SHP77 (cell line): ENCODE measurements at regions not wholly inside any gene's neighbourhood (a gene's known extent, or its start where the extent isn't known, plus 50 kb on each side); places are given as distances from the start of the nearest gene placed in this dataset.

Source experiments
- DNase-seq, 2 experiments: peaks; one replicate each; lab custom pipeline; 2025; lab: John Stamatoyannopoulos, UW

- DNase-seq: no peak
Measured at GRCh38 chr21:35491920-35492678, 443.0 kb upstream of the RUNX1 start.

DNA sequence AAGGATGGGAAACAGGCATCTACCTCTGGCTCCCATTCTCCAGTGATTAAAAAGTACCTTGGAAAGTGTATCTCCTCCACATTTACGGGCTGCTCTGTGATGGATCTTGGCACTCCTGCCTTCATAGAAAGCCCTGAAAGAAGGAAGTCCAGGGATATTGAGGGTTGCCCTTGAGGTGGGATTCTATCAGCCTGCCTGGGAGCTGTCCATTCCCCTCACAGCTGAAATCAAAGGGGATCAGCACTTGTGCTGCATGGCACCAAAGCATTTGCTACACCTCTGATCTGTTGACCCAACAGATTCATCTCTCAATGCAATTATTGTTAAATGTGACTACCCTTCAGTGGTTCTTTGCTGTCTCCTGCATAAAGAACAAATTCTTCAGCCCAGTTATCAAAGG is 442.0 kb upstream of the RUNX1 start:
- DNase-seq: no peak

- DNase-seq: no peak
Measured at GRCh38 chr21:35489389-35489980, 440.4 kb upstream of the RUNX1 start.

DNA sequence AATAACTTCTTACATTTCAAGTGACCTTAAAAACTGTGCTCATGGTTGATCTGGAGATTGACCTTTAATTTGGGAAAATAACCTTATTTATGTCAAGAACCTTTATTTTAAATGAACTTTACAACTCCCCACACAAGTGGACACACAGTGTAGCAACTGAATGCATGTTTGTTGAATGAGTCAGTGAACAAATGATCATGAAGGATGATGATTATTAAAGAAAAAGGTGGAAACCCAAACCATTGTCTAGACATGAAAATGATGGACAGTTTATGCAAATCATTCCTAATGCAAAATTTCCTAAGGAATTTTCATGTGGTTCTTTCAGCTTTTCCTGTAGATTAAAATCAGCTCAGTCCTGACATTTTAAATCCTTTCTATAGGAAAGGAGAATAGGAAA is 439.8 kb upstream of the RUNX1 start:
- no peak for DNase-seq

GRCh38 chr21:35485364-35485763 is 436.3 kb upstream of the RUNX1 start:
- DNase-seq: no peak

DNA sequence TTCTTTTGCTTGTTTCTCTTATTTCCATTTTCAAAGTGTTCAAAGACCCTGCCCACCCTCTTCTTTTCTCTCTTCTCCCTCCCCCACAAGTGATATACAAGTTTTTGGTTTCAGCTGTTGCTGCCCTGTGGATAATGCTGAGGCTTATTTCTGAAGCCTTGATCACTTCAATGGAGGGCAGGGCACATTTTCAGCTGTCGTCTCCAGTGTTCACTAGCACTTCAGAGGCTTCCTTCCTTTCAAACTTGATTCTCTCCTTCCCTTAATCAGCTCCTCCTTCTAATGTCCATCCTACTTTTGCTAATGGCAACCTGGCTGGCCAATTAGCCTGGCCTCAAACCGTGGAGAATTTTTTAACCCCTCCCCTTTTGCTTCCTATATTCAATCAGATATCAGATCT is 435.7 kb upstream of the RUNX1 start:
- DNase-seq: no peak

DNA sequence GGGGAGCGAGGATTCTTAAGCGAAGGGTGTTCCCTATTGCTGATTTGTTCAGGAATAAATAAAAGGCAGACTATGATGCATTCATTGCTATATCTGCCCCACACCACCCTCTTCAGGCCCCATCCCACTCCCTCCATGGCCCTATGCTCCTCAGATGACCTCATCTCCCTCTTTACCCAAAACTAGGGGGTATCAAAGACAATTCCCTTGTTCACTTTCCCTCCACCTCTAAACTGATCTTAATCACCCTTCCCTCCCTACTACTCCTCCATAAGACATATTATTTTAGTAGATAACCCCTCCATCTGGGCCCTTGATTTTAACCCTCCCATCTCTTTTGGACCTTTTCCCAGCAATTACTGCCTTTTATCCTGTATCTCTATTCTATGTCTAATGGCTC is 434.9 kb upstream of the RUNX1 start:
- no peak for DNase-seq

- DNase-seq: no peak
Measured at GRCh38 chr21:35482933-35483662, 434.0 kb upstream of the RUNX1 start.

DNA sequence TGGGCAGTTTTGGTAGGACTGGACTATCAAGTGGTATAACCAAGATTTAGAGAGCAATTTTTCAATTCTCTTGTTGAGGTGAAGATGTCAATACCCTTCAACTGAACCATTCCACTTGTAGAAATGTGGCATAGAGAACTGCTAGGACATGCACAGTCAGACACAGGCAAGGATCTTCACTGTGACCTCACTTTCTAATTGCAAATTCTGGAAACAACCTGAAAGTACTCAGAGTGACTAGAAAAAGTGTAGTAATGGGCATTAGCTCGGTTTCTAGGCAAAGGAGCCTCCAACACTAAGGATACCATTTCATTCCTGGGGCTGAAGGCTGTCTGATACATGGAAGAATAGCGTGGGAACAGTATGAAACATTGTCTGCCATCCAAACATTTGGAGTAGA is 433.0 kb upstream of the RUNX1 start:
- DNase-seq: no peak

DNA sequence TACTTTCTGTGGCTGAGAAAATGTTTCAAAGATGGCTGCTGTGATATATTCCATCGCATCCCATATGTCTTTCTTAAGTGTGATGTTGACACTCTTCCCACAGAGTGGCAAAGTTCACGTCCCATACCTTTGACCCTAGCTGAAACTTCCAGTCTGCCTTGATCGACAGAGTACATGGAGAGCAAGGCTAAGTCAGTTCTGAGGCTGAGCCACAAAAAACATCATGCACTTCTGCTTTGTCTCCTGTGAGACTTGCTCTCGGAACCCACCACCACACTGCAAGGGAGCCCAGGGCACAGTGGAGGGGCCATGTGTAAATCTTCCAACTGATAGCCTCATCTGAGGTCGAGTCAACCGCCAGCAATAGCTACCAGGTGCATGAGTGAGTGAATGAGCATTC is 431.9 kb upstream of the RUNX1 start:
- no peak for DNase-seq

DNA sequence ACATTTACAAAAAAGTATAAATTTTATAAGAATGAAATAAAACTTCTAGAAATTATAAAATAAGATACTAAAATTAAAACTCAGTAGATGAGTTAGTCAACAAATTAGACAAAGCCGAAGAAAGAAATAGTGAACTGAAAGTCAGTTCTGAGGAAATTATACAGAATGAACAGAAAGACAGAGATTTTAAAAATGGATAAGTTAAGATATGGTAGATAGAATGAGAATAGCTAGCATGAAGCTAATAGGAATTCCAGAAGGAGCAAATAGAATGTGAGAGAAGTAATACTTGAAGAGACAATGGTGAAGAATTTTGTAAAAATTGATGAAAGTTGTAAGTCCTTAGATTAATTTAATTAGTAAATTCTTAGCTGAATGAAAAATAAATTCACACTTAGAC is 430.4 kb upstream of the RUNX1 start:
- no peak for DNase-seq

DNA sequence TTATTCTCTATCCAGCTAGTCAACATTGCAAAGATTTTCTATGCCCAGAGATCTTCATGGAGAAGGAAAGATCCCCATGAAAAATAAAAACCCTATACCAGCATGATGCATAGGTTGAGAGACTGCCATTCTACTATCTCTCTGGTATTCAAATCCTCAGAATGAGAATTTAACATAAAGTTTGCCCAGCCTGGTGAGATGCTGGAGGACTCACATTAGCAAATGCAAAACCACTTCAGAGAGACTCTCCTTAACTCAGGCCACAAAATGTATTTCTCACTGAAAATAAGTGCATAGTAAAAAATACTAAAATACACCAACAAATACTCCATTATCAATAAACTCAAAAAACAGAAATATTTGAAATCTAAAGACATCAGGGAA is 430.0 kb upstream of the RUNX1 start:
- DNase-seq: no peak

DNA sequence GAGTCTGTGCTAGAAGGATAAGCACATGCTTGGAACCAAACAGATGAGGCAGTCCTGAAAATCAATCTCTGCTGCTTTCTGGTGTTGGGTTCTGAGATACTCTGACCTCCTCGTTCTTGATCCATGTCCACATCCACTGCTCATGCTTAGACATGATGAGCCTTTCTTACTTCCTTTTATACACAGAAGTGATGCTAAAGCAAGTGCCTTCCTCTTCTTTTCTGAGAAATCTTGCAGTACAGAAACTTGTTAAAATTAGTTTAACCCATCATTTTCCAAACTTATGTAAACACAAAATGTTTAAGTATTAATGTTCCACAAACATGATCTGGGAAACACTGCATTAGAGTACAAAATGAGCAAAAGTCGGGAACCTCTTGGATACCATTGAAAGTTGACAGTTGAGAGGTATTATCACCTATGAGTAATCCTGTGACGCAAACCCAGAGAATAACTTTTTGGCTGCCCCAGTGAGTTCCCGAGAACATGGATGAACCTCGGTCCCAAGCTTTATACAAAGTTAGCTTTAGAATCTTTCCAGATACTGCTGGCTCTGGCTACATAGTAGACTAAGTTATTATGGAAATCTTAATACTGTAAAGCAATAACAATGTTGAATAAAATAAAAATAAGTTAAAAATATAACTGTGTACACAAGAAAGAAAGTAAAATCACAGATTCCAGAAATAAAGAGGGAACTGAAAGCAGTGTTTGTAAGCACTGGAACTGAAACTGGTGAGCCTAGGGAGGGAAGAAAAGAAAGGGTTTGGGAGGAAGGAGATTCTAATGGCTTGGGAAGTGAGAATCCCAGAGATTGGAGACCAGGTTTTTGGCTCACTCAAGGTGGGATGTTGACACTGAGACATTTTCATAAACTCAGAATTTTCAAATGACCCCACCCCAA is 429.3 kb upstream of the RUNX1 start:
- DNase-seq: no peak

DNA sequence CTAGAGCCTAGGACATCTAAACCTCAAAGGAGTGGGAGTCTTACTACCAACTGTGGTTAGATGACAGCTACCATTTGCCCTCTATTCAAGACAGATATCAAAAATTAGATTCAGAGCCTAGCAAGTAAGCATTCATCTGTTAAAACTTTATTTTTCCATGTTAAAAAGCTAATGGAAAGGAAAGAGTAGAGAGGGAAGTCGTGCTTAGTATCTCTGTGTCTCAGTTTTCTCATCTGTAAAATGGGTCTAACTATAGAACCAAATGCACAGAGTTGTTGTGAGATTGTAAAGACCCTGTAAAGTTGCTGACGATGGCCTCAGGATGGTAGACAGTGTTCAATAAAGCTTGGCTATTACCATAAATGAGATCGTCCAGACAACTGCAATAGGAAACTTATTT is 428.5 kb upstream of the RUNX1 start:
- DNase-seq: no peak

DNA sequence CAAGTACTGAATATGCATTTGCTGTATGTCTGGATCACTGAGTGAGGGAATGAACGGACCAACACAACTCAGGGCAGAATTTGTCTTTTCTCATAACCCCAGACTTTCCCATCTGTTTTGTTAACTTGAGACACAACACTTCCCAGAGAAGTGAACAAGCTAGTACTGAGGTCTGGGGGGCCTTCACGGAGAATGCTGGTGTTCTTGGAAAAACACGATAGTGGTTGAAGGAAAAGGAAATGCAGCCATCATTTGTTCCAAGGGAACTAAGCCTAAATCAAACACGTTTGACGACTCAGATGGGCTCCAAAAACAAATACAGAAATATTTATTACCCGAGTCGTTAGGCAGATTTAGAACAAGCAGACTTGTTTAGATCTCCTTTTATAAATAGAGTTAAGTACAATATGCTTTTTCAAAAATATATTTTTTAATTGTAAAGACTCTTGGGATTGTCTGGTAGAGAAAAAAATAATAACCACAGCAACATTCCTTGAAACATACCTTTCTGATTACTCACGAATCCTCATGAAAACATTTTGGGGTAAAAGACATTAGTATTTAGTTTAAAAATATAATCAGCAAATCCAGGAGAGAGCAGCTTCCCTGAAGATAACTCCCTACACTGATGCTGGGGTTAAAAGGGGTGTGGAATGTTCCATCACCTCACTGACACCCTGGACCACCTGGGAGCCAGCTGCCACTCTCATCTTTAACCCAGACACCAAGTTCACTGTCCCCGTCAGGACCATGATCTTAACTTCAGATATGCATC is 427.7 kb upstream of the RUNX1 start:
- no peak for DNase-seq

DNA sequence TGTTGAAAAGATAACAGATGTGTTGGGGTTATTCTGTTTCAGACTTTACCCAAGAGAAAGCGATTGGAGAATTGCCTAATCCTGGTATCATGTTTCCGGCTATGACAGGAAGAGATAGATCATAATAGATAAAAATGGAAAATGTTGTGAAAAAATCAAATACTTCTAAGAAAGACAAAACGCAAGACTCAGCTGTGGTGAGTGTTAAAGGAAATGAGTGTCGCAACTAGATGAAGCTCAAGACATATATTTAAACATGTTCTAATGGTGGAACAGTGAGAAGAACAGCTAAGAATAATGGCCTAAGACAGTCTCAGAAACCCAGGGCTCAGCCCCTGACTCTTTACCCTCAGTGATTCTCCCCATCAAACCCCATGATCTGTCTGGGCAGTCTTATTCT is 426.7 kb upstream of the RUNX1 start:
- no peak for DNase-seq

DNA sequence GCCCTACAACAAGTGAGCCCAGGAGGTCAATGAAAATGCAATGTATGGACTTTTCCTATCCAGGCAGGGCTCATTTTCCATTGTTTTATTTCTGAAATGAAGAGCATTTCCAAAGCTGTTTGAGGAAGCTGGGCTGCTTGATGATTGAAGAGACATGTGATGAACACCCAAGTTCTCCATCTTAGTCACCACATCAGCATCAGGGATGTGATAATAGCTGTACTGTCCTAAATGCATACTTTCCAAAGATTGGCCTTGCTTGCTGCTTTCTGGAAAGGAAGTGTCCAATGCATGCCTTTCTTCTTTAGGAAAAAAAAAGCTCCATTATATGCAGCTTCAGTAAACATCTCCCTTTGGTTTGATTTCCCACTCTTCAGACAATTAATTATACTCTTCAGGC is 425.9 kb upstream of the RUNX1 start:
- DNase-seq: no peak

DNA sequence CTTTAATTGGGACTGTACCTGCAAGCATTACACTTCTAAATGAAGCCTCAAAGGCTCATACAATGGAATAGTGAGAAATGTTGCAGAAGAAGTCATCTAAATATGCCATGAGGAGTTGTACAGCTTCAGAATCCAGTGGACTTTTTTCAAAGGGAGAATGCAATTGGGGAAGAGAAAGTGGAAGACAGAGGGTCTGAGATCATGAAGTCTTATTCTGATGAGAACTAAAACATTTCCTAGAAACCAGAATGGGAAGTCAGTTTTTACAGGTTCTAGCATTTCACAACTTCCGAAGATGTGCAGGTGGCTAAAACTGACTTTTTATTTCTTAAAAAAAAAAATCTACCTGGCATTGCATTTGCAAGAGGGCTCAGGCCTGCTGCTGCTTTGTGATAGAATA is 424.4 kb upstream of the RUNX1 start:
- no peak for DNase-seq

DNA sequence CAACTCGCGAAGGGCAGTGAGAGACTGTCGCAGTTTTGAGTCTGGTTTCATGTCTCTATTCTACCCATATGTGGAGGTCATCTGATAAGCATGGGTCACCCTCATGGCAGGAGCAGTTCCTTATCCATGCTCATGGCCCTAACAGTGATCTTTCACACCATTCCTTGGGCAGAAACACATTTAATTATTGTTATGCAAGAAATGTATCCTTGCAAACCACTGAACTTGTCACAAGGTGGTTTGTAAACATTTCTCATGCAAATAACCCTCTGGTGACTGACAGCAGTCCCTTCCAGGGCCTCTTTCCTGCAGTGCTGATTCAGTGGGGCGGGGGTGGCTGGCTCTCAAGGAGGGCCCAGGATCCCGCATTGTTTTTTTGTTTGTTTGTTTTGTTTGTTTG is 421.4 kb upstream of the RUNX1 start:
- no peak for DNase-seq

- no peak for DNase-seq
Measured at GRCh38 chr21:35469498-35469897, 420.4 kb upstream of the RUNX1 start.

- no peak for DNase-seq
Measured at GRCh38 chr21:35468991-35469390, 419.9 kb upstream of the RUNX1 start.

GRCh38 chr21:35467566-35467965 is 418.5 kb upstream of the RUNX1 start:
- DNase-seq: no peak
